Endothelial cell of umbilical vein (primary cell): ENCODE measurements at regions not wholly inside any gene's neighbourhood (a gene's known extent, or its start where the extent isn't known, plus 50 kb on each side); places are given as distances from the start of the nearest gene placed in this dataset.

ENCODE experiments used
- BruUV-seq: library from RNA; stranded (reverse); fragments of 400-500 nt; replicated peaks from 2 replicates; lab custom pipeline; 2021; lab: Mats Ljungman, UMichigan
- CTCF ChIA-PET: fragments of 300-600, 350-600 bp; sonication (Branson Sonifier 250); formaldehyde crosslinking; loops from one replicate; lab custom pipeline; 2021; ENCODE audit warnings: antibody characterized with exemption, inconsistent platforms; lab: Charles Lee
- POLR2A ChIA-PET: fragments of 300-600, 350-600 bp; sonication (Branson Sonifier 250); formaldehyde crosslinking; loops from one replicate; lab custom pipeline; 2021; ENCODE audit warnings: antibody characterized with exemption, inconsistent platforms; lab: Charles Lee
- DNase-seq: peaks from one replicate; pipeline ENCODE4 v3.0.0-alpha.2; 2011; ENCODE audit warnings: low read depth, low spot score
- FAIRE-seq: peaks from 2 replicates; lab custom pipeline; 2011; peaks lifted over from hg19 to GRCh38; lab: Jason Lieb, UNC
- H2AFZ ChIP-seq: 2 replicates; pipeline ENCODE4 v1.6.0; 2012; ENCODE audit warnings: low read depth, low read length, control low read depth, inconsistent platforms
- H3K27ac ChIP-seq: 2 replicates; pipeline ENCODE4 v1.5.1; 2011; ENCODE audit warnings: low read depth, mild to moderate bottlenecking, control low read depth, low read length, moderate library complexity; ENCODE audit not compliant: insufficient read depth
- H3K27me3 ChIP-seq, 2 experiments: 2 replicates each; pipeline versions ENCODE4 v1.6.0 to v1.6.1; 2011; ENCODE audit warnings: low read length in 2 of 2, mixed read lengths in 1 of 2; ENCODE audit not compliant: control insufficient read depth in 2 of 2, insufficient read depth in 2 of 2
- H3K36me3 ChIP-seq, 2 experiments: 2 replicates in 1 of 2; 3 replicates in 1 of 2; pipeline ENCODE4 v1.5.1; 2011; ENCODE audit warnings: low read length in 2 of 2, mild to moderate bottlenecking in 1 of 2, moderate library complexity in 1 of 2; ENCODE audit not compliant: control insufficient read depth in 2 of 2, insufficient read depth in 2 of 2; ENCODE audit errors: extremely low read depth in 1 of 2
- H3K4me1 ChIP-seq: 3 replicates; pipeline ENCODE4 v1.5.1; 2011; ENCODE audit warnings: mild to moderate bottlenecking, low read length; ENCODE audit not compliant: control insufficient read depth, insufficient read depth; ENCODE audit errors: extremely low read depth
- H3K4me2 ChIP-seq: 2 replicates; pipeline ENCODE4 v1.6.1; 2011; ENCODE audit warnings: low read length, control low read depth, mixed read lengths; ENCODE audit not compliant: insufficient read depth
- H3K4me3 ChIP-seq, 3 experiments: fragments of 200-600 bp in 1 of 3; sonication (generic), shearing (Covaris generic) in 1 of 3; replicated peaks in 1 of 3; 2 replicates each; pipeline ENCODE4 v1.5.1; 2011 to 2016; ENCODE audit warnings: control low read depth in 3 of 3, low read length in 3 of 3, mild to moderate bottlenecking in 2 of 3, inconsistent platforms in 1 of 3, low read depth in 1 of 3, moderate library complexity in 1 of 3; ENCODE audit not compliant: insufficient read depth in 1 of 3
- H3K79me2 ChIP-seq: 2 replicates; pipeline ENCODE4 v1.6.0; 2012; ENCODE audit warnings: low read length, inconsistent platforms; ENCODE audit not compliant: control insufficient read depth, insufficient read depth
- H3K9ac ChIP-seq: replicated peaks from 2 replicates; pipeline ENCODE3; 2011; ENCODE audit warnings: low read length, control low read depth; ENCODE audit not compliant: insufficient read depth; ENCODE audit errors: extremely low read depth
- H3K9me1 ChIP-seq: replicated peaks from 3 replicates; pipeline ENCODE4 v1.6.0; 2011; ENCODE audit warnings: mild to moderate bottlenecking, low read length; ENCODE audit not compliant: control insufficient read depth, insufficient read depth; ENCODE audit errors: extremely low read depth
- H3K9me3 ChIP-seq: replicated peaks from 2 replicates; pipeline ENCODE4 v1.5.1; 2012; ENCODE audit warnings: low read length, inconsistent platforms; ENCODE audit not compliant: control insufficient read depth, insufficient read depth
- H4K20me1 ChIP-seq: replicated peaks from 2 replicates; pipeline ENCODE3; 2011; ENCODE audit warnings: mild to moderate bottlenecking, low read length; ENCODE audit not compliant: control insufficient read depth, insufficient read depth; ENCODE audit errors: extremely low read depth
- CTCF ChIP-seq, 2 donors: IDR thresholded peaks; 1 replicate in 1 of 2; 2 replicates in 1 of 2; pipeline ENCODE4 v1.5.1; 2011; ENCODE audit warnings: low read length in 2 of 2, mild to moderate bottlenecking in 2 of 2, moderate library complexity in 2 of 2, control low read depth in 1 of 2, inconsistent platforms in 1 of 2, low read depth in 1 of 2; ENCODE audit not compliant: insufficient read depth in 1 of 2; ENCODE audit errors: extremely low read depth in 1 of 2
- EZH2 ChIP-seq: IDR thresholded peaks from 2 replicates; pipeline ENCODE4 v1.6.1; 2012; ENCODE audit warnings: borderline replicate concordance, low read depth, mild to moderate bottlenecking, moderate library complexity, low read length, inconsistent platforms; ENCODE audit not compliant: severe bottlenecking
- FOS ChIP-seq: IDR thresholded peaks from 2 replicates; pipeline ENCODE4 v1.6.1; 2011; ENCODE audit warnings: mild to moderate bottlenecking, low read length, moderate library complexity, borderline replicate concordance; ENCODE audit not compliant: insufficient read depth
- GATA2 ChIP-seq: IDR thresholded peaks from 2 replicates; pipeline ENCODE4 v1.7.0; 2011; ENCODE audit warnings: low read depth, mild to moderate bottlenecking, moderate library complexity, mixed read lengths, low read length; ENCODE audit not compliant: insufficient read length, insufficient read depth
- JUN ChIP-seq: IDR thresholded peaks from 2 replicates; pipeline ENCODE4 v1.6.1; 2011; ENCODE audit warnings: borderline replicate concordance, low read depth; ENCODE audit not compliant: insufficient read length, insufficient read depth
- MAX ChIP-seq: IDR thresholded peaks from 2 replicates; pipeline ENCODE4 v1.6.1; 2011; ENCODE audit not compliant: insufficient read depth, insufficient read length
- MYC ChIP-seq: IDR thresholded peaks from one replicate; pipeline ENCODE4 v1.6.1; 2011; ENCODE audit warnings: mild to moderate bottlenecking, low read depth, low read length
- POLR2A ChIP-seq: IDR thresholded peaks from 2 replicates; pipeline ENCODE4 v1.6.1; 2012; ENCODE audit warnings: low read depth, mild to moderate bottlenecking, control low read depth, low read length
- POLR2AphosphoS5 ChIP-seq: IDR thresholded peaks from 2 replicates; pipeline ENCODE4 v1.6.1; 2012; ENCODE audit warnings: low read depth, mild to moderate bottlenecking, control low read depth, low read length, moderate library complexity; ENCODE audit not compliant: insufficient read depth
- dilution Hi-C: fragments of 300-500 bp; cut with MboI; formaldehyde crosslinking; loops from one replicate; pipeline ENCODE4 v1.15.0; 2019; ENCODE audit warnings: low sequenced_read_pairs; ENCODE audit not compliant: extremely low pct_ligation_motif_present
- intact Hi-C: fragments of 100-400 bp; cut with micrococcal nuclease; formaldehyde crosslinking; loops from one replicate; pipeline ENCODE4 v1.10.0; 2022

- intact Hi-C loops = loop anchor here (5.0 to 10.0 kb wide), 2 partner anchors 410 to 572 kb away; no protein-coding TSS in a partner anchor
- peaks cover 39% of the 10 kb centered on the region for H3K4me1 ChIP-seq
- H3K9ac ChIP-seq = no peak overlapping the region
- H3K27me3 ChIP-seq = no peaks in the 10 kb centered on the region
- no peaks in the 10 kb centered on the region for H4K20me1 ChIP-seq
- dilution Hi-C loops = no loop called here
- no peak for DNase-seq
- H3K4me2 ChIP-seq = no peak overlapping the region
- no peak for FAIRE-seq
- no TSS peak for BruUV-seq
- no peak overlapping the region for H3K27ac ChIP-seq
- H3K4me3 ChIP-seq = no peak overlapping the region
- CTCF ChIA-PET = no interaction called here
- H2AFZ ChIP-seq = no peak overlapping the region
- no peaks in the 10 kb centered on the region for H3K9me1 ChIP-seq
- H3K36me3 ChIP-seq = no peaks in the 10 kb centered on the region
- POLR2A ChIA-PET = no interaction called here
- H3K79me2 ChIP-seq = no peaks in the 10 kb centered on the region
- TF ChIP-seq GATA2 (no peak), FOS (no peak), EZH2 (no peak), POLR2AphosphoS5 (no peak), MYC (no peak)
- no peaks in the 10 kb centered on the region for H3K9me3 ChIP-seq
Observed at GRCh38 chr22:27244328-27244727, 557.2 kb downstream of the MN1 start.

- FAIRE-seq = no peak
- Histone ChIP-seq H3K36me3 (no peaks in the 10 kb centered on the region), H3K4me2 (no peak overlapping the region), H3K27ac (no peak overlapping the region), H3K9ac (no peak overlapping the region), H3K79me2 (no peaks in the 10 kb centered on the region), H3K27me3 (no peaks in the 10 kb centered on the region), H3K4me1 (peaks cover 31% of the 10 kb centered on the region), H3K4me3 (no peak overlapping the region), H3K9me1 (no peaks in the 10 kb centered on the region), H4K20me1 (no peaks in the 10 kb centered on the region), H3K9me3 (no peaks in the 10 kb centered on the region), H2AFZ (no peak overlapping the region)
- no peak for TF ChIP-seq MYC
- no peak for TF ChIP-seq POLR2A
- TF ChIP-seq CTCF (IDR thresholded peaks at IDR 0.05; ENCODE audit: extremely low read depth in 1 of 2, insufficient read depth in 1 of 2, low read depth in 1 of 2, low read length in 2 of 2) = no peak
- no peak for TF ChIP-seq JUN
- TF ChIP-seq POLR2AphosphoS5 = no peak
- TF ChIP-seq GATA2 = no peak
- no peak for TF ChIP-seq MAX
- TF ChIP-seq EZH2 = no peak
- TF ChIP-seq FOS = no peak
- DNase-seq = no peak
- intact Hi-C loops (loop anchor here (10.0 kb wide), 1 partner anchor 410 kb away; no protein-coding TSS in a partner anchor), dilution Hi-C loops (no loop called here)
- no TSS peak for BruUV-seq
- POLR2A ChIA-PET = no interaction called here
- CTCF ChIA-PET = no interaction called here
Observed at GRCh38 chr22:27245056-27245455, 556.5 kb downstream of the MN1 start.
